GM21737 (cell line): ENCODE measurements at regions not wholly inside any gene's neighbourhood (a gene's known extent, or its start where the extent isn't known, plus 50 kb on each side); places are given as distances from the start of the nearest gene placed in this dataset.

Experiments
- ATAC-seq: cut with Tn5 transposase; IDR thresholded peaks from one replicate; pipeline ENCODE4 v1.9.1; 2021; ENCODE audit warnings: mild to moderate bottlenecking, moderate library complexity; ENCODE audit not compliant: unreplicated experiment

- no peak for ATAC-seq
These were observed 393.5 kb upstream of the JARID2 start for GRCh38 chr6:14852375-14852774.

- ATAC-seq = no peak
These were observed 389.7 kb upstream of the JARID2 start for GRCh38 chr6:14856177-14856576.

GRCh38 chr6:14857001-14857400 is 388.9 kb upstream of the JARID2 start:
- ATAC-seq = no peak

GRCh38 chr6:14857501-14857900 is 388.4 kb upstream of the JARID2 start:
- ATAC-seq = no peak

- ATAC-seq = no peak
These were observed 387.1 kb upstream of the JARID2 start for GRCh38 chr6:14858808-14859207.

- no peak for ATAC-seq
These were observed 385.1 kb upstream of the JARID2 start for GRCh38 chr6:14860774-14861173.

GRCh38 chr6:14861491-14861943 is 384.4 kb upstream of the JARID2 start:
- no peak for ATAC-seq

GRCh38 chr6:14862845-14863244 is 383.0 kb upstream of the JARID2 start:
- no peak for ATAC-seq

GRCh38 chr6:14863902-14864850 is 381.7 kb upstream of the JARID2 start:
- ATAC-seq = no peak

GRCh38 chr6:14865531-14866100 is 380.3 kb upstream of the JARID2 start:
- ATAC-seq = no peak

GRCh38 chr6:14867802-14868201 is 378.1 kb upstream of the JARID2 start:
- no peak for ATAC-seq

- no peak for ATAC-seq
These were observed 374.6 kb upstream of the JARID2 start for GRCh38 chr6:14871221-14871620.

- no peak for ATAC-seq
These were observed 372.8 kb upstream of the JARID2 start for GRCh38 chr6:14873101-14873500.

GRCh38 chr6:14873781-14874441 is 372.0 kb upstream of the JARID2 start:
- no peak for ATAC-seq

GRCh38 chr6:14874975-14875480 is 370.8 kb upstream of the JARID2 start:
- no peak for ATAC-seq

- ATAC-seq = peak; percentile 59
These were observed 370.3 kb upstream of the JARID2 start for GRCh38 chr6:14875481-14876063.

- ATAC-seq = peak; percentile 57
These were observed 368.9 kb upstream of the JARID2 start for GRCh38 chr6:14876778-14877613.

GRCh38 chr6:14877758-14878157 is 368.1 kb upstream of the JARID2 start:
- no peak for ATAC-seq

GRCh38 chr6:14880052-14880451 is 365.8 kb upstream of the JARID2 start:
- ATAC-seq = no peak

GRCh38 chr6:14880677-14881076 is 365.2 kb upstream of the JARID2 start:
- no peak for ATAC-seq
